GM19328 (cell line): ENCODE measurements at regions not wholly inside any gene's neighbourhood (a gene's known extent, or its start where the extent isn't known, plus 50 kb on each side); places are given as distances from the start of the nearest gene placed in this dataset.

Source experiments
- ATAC-seq: cut with Tn5 transposase; IDR thresholded peaks from one replicate; pipeline ENCODE4 v1.9.1; 2021; ENCODE audit warnings: mild to moderate bottlenecking, moderate library complexity; ENCODE audit not compliant: unreplicated experiment

DNA sequence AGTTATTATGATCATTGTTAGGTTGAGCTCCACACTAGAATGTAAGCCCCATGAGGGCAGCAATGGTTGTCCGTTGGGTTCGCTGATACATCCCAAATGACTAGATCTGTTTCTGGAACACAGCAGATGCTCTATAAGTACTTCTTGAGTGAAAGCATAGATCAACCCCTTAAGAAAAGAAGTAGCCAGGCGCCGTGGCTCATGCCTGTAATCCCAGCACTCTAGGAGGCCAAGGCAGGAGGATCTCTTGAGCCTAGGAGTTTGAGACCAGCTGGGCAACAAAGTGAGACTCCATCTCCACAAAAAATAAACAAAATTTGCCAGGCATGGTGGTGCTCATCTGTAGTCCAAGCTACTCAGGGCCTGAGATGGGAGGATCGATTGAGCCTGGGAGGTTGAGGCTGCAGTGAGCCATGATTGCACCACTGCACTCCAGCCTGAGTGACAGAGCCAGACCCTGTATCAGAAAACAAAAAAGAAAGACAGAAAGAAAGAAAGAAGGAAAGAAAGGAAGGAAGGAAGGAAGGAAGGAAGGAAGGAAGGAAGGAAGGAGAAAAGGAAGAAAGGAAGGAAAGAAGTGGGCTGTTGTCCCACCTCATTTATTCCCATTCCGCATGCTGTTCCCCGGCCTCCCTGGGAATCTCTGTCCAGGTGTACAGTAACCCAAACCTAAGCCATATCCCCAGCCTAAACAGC, 54.4 kb upstream of the RPL38 start:
- no peak for ATAC-seq

DNA sequence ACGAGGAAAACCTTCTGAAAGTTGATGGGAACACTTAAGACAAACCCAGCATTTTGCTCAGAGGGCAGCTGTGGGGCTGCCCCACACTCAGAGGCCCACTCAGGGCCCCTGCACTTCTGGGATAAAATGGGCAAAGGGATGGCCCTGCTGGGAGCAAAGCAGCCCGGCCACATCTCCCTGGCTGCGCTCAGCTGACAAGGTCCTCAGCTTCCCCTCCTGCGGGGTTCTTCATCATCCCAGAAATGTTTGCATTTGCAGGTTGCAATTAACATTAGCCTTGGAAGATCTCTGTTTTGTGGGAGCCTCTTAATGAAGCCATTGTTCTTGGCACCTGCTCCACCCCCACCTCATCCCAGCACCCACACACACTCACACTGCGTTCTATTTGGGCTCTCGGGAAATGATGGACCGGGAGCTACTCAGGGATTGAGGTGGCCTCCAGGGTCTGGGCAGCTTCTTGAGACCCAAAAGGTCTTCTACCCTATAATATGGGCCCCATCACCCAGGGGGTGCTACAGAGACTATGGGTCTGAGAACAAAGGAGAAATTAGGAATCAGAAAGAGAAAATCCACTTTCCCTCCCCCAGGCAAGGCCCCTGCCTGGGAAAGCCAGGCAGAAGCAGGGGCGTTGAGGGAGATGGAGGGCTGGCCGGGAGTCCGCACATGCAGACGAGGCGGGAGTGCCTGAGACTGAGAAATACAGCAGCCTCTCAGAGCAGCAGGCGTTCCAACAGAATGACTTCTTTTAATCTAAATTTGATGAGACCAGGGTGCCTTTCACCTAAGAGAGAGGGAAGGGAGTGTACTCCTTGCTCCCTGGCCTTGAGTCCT, 53.7 kb upstream of the RPL38 start:
- no peak for ATAC-seq

DNA sequence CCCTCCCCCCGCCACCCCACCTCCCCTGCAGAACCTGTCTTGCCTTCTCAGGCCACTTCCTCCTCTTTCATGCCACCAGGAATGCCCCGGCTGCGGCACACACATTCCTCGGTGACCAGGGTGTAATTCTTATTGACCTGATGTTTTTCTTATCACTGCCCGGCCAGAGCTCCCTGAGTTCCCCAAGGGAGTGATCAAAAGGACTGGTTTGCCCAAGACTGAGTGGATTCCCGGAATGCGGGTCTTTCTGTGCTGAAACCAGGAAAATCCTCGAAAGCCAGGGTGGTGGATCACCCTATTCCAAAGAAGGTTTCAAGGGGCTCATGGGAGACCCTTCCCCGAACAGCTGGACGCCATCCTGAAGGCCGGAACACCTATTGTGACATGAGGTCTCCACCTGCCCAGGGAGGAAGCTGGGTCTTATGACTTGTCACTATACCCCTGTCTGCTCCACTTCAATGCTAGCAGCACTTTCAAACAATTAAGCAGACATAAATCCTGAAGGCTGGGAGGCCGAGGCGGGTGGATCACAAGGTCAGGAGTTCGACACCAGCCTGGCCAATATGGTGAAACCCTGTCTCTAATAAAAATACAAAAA, 53.0 kb upstream of the RPL38 start:
- ATAC-seq, result no peak

DNA sequence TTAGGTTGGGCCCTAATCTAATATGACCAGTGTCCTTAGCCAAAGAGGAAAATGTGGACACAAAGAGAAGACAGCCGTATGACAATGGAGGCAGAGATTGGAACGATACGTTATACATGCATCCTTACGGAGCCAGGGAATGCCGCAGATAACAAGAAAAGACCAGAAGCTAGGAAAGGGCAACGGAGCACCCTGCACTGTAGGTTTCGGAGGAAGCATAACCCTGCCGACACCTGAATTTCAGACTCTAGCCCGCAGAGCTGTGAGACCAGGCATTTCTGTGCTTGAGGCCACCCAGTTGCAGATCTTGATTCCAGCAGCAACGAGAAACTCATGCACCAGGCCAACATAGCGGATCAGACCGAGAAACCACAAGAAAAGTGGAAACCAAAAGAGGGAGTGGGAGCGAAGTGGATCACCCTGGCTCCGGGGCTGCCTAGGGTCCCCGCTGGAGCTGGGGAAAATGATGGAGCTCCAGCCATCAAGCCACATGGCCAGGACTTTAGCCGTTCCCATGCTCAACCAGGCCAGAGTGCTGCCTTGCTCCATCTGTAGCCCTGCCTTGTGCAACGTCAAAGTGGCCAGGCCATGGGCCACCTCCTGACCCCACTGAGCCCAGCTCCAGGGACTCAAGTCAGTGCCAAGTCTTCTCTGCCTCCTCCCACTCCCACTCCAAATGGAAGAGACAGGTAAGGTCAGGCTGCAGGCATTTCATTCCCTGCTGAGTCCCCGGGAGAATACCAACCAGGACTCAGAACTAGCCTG, 51.7 kb upstream of the RPL38 start:
- no peak for ATAC-seq

DNA sequence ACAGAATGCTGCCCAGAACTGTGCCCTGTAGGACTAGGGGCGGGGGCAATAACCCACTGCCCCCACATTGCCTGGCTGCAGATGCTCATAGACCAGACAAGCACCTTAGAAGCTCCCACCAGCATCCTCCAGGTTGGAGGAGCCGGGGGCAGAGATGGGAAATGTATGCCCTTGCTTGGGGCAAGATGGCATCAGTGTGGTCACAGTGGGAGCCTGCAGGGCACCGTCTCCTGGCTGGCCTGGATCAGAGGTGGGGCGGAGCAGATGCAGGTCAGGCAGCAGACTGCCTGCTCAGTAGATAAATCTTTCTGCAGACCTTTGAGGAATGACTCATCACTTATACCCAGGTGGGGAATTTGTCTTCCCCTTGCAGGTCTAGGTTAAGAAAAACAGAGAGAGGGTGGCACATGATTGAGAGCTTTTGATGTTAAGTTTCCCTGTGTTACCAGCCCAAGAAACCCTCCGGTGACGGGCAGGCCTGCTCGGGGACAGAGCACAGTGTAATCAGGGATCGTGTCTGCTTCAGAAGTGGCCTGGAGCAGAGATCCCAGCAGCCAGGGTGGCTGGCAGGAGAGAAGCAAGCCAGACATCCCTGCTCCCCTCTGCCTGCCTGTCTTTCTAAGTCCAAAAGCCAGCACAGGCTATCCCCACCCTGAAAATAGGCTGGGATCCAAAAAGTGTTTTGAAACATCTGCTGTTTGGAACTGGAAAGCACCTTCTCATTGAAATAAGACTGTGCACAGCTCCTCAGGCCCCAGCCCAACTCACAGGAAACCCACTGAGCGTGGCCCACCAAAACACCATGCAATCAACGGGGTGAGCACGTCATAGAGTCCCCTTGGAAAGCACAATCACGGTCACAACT, 50.7 kb upstream of the RPL38 start:
- no peak for ATAC-seq

DNA sequence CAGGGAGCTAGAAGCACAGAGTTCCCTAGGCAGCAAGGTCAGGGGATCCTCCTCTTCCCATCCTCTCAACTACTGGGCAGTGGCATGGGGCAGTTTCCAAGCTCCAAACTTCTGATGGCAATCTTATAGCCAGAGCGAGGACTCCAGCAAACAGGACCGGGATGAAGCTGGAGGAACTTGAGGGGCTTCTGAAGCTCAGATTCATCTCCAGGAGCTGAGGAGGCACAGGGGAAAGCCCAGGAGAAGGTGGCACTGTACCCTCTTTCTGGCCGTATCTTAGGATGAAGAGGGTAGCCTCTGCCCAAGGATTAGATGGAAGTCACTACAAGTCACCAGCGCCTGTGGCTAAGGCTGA, 50.0 kb upstream of the RPL38 start:
- ATAC-seq, result no peak
